ENCODE measurements at regions not wholly inside any gene's neighbourhood (a gene's known extent, or its start where the extent isn't known, plus 50 kb on each side); places are given as distances from the start of the nearest gene placed in this dataset.

DNA sequence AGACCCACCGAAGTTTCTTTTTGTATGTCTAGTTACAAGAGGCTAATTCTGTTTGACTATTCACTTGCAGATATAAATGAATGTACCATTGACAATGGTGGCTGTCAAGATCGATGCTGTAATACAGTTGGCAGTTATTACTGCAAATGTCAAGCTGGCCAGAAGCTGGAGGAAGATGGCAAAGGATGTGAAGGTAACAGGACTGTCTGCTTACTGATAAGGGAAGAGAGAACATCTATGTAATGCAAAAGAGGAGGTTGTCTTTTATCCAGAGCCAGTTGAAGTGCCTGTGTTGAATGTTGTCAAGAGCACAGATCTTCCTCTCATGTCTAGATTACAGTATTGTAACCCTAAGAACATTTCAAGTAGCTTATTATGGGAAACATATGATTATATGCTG is 549.5 kb upstream of the GOLIM4 start:
- in situ Hi-C loops (cut with HindIII; ENCODE audit: low pct_ligation_motif_present, low pct_unique_long_range_greater_than_20kb, low sequenced_read_pairs), result no loop called here
- DNase-seq, result no peak

DNA sequence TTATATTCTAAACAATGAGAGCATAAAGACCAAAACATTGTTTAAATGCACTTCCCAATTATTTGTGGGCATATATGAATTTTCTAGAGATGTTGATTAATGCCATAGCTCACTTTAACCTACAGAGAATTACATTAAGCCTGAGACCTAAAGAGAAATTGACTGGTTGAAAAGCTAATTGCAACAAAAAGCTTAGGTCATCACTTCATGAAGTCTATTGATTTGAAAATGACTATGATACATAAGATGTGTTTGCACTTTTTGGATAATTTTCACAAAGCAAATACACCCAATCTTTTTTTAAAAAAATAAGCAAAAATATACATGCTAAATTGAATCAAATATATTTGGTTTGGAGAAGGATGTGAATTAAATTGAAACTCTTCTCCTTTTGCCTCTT is 532.8 kb upstream of the GOLIM4 start:
- DNase-seq, result no peak
- in situ Hi-C loops (cut with HindIII; ENCODE audit: low pct_ligation_motif_present, low pct_unique_long_range_greater_than_20kb, low sequenced_read_pairs), result no loop called here

DNA sequence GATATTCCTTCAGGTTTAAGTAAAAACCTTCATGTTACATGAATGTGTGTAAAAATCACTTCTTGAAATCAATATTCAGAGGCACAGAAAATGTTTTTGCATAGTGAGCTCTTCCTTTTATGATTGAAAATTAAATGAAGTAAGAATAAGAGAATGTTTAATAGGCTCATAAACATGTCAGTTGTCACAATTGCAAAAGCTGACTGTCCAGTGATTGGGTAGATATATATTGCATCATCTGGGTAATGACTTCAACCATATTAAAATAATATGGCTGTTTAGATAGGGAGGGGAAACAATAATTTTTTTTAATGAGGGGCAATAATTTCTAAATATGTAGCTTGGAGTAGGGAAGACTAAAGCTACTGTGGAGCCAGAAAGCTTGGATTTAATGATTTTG is 529.8 kb upstream of the GOLIM4 start:
- no peak for DNase-seq
- in situ Hi-C loops (cut with HindIII; ENCODE audit: low pct_ligation_motif_present, low pct_unique_long_range_greater_than_20kb, low sequenced_read_pairs), result no loop called here

DNA sequence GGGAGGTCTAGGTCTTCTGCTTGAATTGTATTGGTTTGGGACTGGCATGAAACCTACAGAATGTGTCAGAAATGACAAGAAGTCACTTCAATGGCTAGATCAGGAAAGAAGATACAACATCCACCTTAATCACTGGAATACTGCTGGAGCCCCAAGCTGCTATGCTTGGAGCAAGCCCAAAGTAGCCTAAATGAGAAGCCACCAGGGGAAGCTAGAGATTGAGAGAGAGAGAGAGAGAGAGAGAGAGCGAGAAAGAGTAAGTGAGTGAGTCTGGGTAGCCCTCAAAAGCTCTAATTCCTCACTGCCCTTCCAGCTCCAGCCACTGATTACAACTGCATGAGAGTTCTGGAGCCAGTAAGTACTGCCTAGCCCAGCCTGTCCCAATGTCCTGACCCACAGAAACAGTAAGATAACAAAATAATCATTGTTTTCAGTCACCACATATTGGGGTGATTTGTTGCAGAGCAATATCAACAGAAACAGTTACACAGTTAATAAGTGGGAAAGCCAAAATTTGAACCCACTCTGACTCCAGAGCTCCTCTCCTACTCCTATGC is 529.2 kb upstream of the GOLIM4 start:
- in situ Hi-C loops (cut with HindIII; ENCODE audit: low pct_ligation_motif_present, low pct_unique_long_range_greater_than_20kb, low sequenced_read_pairs), result no loop called here

DNA sequence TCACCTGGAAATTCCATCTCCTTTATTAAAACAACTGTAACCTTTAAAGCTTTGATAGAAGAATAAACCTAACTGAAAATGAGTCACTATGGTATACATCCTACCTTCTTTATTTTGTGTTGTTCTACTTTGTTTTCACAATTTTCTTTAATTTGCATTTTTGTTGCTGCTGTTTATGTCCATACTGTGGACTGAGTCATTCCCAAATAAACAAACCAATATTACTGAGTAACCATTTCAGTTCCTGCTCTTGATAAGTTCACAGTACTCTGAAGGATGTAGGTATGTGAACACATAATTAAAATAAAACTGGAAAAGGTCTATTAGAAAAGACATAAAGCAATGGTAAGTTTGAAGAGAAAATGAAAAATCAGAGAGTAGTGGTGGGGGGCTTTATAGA is 528.5 kb upstream of the GOLIM4 start:
- in situ Hi-C loops (cut with HindIII; ENCODE audit: low pct_ligation_motif_present, low pct_unique_long_range_greater_than_20kb, low sequenced_read_pairs), result no loop called here
- no peak for DNase-seq

More for the DNA sequence above, 529.2 kb upstream of the GOLIM4 start:
- DNase-seq, result no peak

DNA sequence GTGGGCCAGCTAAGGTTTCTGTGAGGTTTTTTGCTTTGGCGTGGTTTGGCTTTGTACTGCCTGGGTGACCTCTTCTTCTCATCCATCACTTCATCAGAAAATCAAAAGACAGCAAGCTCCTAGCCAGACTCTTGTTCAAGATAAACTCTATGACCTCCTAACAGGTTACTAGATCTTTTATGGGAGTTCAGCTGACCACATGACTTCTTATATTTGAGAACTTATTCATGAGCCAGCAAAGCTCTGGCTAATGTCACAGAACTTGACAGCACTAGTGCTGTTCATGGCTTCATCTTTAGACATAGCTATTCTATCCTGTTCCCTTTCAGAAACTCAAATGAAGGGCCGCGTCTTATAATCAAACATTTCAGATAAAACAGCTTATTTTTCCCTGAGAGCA is 527.1 kb upstream of the GOLIM4 start:
- DNase-seq, result no peak
- in situ Hi-C loops (cut with HindIII; ENCODE audit: low pct_ligation_motif_present, low pct_unique_long_range_greater_than_20kb, low sequenced_read_pairs), result no loop called here

DNA sequence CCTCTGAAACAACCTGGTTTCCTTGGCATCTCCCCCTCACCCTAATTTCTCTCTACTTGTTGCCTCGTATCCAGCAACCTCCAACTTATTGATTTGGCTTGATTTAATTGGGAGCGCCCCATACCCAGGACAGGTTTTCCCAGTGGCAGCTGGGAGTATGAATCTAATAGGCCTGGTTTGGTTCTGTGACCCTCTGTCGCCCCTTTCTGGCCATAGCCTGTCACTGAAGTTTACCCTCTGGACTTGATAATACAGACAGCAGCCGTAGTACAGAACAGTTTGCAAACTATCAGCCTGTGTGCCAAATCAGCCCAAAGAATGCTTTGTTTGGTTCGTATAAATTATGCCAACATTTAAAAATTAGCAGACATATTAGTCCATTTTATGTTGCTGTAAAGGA is 525.1 kb upstream of the GOLIM4 start:
- peak; percentile 34 for DNase-seq
- in situ Hi-C loops (cut with HindIII; ENCODE audit: low pct_ligation_motif_present, low pct_unique_long_range_greater_than_20kb, low sequenced_read_pairs), result no loop called here

DNA sequence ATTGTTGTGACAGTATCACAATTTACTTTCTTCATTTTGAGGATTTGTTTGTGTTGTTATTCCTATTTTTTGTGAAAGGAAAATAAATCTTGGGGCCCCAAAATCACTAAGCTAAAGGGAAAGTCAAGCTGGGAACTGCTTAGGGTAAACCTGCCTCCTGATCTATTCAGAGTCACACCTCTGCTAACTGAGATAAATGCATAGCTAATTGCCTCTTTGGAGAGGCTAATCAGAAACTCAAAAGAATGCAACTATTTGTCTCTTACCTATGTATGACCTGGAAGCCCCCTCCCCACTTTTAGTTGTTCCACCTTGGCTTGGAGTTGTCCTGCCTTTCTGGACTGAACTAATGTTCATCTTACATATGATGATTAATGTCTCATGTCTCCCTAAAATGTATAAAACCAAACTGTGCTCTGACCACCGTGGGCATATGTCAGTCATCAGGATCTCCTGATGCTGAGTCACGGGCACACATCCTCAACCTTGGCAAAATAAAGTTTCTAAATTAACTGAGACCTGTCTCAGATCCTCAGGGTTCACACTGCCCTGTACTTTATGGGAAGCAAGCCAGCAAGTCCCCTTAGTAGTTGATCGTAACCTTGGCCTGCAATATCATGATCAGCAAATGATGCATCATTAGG is 523.2 kb upstream of the GOLIM4 start:
- no peak for DNase-seq
- in situ Hi-C loops (cut with HindIII; ENCODE audit: low pct_ligation_motif_present, low pct_unique_long_range_greater_than_20kb, low sequenced_read_pairs), result no loop called here

DNA sequence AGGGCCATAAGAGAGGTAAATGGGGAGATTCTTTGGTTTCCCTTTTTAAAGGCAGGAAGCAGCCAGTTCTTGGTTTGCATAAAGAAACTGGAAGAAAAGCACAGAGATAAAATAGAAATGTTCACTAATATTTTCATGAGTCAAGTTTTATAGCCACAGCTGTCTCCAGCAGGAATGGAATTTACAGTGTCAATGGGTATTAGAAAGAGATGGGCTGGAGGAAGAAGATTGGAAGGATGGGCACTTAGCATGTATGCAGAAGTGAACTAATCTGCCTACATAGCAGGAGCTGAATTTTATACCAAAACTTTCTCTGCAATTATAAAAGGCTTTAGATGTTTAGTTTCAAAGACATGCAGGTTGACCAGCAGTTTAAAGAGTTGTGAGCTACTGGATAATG is 521.9 kb upstream of the GOLIM4 start:
- in situ Hi-C loops (cut with HindIII; ENCODE audit: low pct_ligation_motif_present, low pct_unique_long_range_greater_than_20kb, low sequenced_read_pairs), result no loop called here
- DNase-seq, result no peak

DNA sequence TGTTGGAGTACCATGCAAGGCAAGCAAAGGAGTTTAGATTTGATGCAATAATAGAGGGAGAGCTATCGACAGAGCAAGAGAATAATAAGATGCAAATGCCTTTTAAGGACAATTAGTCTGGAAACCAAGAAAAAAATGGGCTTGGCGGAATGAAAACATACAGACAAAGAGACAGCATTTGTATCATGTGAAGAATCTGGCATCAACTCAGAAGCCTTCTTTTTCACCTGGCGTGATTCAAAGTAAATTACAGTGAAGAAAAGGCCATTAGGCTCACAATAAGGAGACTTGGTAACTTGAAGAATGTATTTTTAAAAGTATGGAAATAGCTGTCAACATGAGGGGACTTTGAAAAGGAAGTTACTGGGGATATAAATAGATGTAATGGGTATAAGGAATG is 521.2 kb upstream of the GOLIM4 start:
- in situ Hi-C loops (cut with HindIII; ENCODE audit: low pct_ligation_motif_present, low pct_unique_long_range_greater_than_20kb, low sequenced_read_pairs), result no loop called here

DNA sequence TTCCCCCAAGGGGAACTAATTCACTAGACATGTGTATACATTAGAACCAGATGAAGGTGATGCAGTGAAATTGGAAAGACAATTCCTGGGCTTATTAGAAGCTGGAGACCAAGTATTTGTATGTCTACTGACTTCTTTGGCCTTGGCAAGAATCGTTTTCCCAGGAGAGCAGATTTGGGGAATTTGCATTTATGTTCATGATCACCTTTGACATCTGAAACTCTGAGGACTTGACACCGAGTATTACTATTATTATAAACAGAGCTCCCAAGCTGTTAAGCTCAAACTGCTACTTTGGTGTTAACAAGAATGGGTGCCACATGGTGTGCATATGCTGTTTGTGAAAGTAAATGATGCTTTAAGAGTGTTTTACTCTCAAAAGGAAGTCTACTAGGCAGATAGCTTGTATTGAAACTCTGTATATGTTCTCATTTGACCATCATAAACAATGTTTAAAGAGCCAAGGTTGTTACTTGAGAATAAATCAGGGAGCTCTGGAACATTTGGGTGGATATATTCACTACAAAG is 519.8 kb upstream of the GOLIM4 start:
- DNase-seq, result no peak
- in situ Hi-C loops (cut with HindIII; ENCODE audit: low pct_ligation_motif_present, low pct_unique_long_range_greater_than_20kb, low sequenced_read_pairs), result no loop called here

More for the DNA sequence above, 521.2 kb upstream of the GOLIM4 start:
- DNase-seq, result no peak

DNA sequence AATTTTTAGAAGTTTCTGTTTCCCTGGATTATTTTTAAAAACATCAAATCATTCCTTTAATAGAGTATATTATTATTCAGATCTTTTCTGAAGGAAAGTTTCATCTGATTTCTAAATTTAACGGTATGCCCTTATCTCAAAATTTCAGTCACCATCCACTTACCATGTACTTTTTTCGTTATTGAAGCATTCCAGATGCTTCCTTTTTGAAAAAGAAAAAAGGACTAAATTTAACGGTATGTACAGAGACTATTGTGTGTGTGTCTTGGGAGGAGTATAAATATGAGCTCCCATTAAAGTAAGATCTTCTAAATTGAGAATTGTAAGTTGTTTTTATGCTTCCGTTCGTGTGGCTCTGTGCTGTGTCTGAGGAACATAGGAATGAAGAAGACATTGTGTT is 517.4 kb upstream of the GOLIM4 start:
- in situ Hi-C loops (cut with HindIII; ENCODE audit: low pct_ligation_motif_present, low pct_unique_long_range_greater_than_20kb, low sequenced_read_pairs), result no loop called here
- no peak for DNase-seq

DNA sequence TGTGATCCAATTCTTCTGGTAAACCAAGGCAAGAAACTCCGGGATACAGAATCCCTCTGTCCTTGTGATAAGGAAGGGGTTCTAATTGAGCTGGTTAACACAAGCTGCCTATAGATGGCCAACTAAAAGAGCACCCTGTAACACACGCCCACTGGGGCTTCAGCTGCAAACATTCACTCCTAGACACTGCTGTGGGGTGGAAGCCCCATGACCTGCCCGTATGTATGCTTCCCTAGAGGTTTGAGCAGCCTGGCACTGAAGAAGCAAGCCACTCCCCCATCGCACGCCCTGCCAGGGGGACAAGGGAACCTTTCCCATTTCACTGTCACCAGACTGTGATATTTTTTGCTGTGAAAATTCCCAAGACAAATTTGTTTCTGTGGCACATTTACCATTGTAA is 516.9 kb upstream of the GOLIM4 start:
- in situ Hi-C loops (cut with HindIII; ENCODE audit: low pct_ligation_motif_present, low pct_unique_long_range_greater_than_20kb, low sequenced_read_pairs), result no loop called here
- DNase-seq, result no peak

DNA sequence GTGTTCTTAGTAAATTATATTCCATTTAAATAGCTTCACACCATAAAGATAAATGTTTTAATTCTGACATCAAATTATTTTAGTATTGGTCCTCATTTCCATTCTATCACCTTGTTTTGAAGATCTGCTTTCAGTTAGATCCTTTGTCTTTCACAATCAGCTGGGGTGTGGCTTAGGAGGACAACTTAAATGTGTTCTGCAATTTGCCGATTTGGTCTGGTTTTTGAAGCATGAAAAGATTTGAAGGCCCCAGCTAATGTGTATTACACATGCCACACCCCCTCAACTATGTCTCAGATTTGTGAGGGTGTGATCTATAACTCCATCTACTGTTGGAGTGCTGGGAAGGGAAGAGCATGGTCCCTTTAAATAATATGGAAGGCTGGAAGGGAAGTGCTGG is 516.1 kb upstream of the GOLIM4 start:
- in situ Hi-C loops (cut with HindIII; ENCODE audit: low pct_ligation_motif_present, low pct_unique_long_range_greater_than_20kb, low sequenced_read_pairs), result no loop called here
- DNase-seq, result no peak

DNA sequence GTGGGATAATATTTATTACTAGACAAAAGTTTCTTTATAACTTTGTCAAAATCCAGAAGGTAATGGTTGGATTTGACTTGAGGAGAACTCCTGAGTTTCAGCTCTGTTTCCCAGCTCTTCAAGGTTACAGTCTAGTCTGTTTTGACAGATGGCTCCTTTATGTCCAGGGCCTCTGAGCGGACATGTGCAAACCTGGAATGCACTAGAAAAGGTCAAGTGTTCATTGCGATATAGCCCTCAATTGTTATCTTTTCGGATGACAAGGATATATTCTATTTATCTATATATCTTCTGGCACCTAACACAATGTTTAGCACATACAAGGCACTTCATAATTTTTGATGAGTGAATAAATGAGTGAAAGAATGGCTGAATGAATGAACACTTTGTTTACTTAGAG is 513.2 kb upstream of the GOLIM4 start:
- in situ Hi-C loops (cut with HindIII; ENCODE audit: low pct_ligation_motif_present, low pct_unique_long_range_greater_than_20kb, low sequenced_read_pairs), result no loop called here
- DNase-seq, result no peak

DNA sequence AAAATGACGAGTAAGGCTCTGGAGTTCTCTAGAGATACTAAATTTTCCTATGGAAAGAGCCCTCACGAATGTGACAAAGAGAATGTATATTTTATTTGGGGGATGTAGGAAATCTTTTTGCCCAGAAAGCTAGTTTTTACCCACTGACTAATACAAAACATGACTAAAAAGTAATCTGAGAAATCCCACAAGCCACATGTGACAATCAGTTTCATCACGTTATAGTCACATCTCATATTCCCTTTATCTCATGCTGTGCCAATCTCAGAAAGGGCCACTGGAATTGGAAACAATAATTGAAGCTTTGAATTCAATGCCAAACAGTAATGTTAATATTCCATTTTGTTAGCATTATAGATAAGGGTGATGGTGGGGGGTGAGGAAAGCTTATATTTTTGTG is 509.0 kb upstream of the GOLIM4 start:
- in situ Hi-C loops (cut with HindIII; ENCODE audit: low pct_ligation_motif_present, low pct_unique_long_range_greater_than_20kb, low sequenced_read_pairs), result no loop called here
- DNase-seq, result no peak

DNA sequence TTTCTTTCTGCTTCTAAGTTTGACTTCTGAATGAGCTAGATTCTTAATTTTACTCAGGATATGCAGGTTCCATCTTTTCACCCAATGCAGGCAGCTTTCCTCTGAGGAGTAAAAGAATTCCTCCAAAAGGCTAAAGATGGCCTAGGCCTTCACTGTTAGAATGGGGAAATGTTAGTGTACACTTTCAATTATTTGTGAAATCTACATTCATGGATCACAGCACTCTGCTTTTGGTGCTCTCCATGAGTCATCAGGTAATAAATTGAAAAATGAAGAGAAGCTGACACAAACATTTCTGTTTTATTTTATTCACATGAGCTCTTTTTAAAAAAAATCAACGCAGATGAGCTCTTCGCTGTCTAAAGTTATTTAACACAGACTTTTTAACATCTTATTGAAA is 502.5 kb upstream of the GOLIM4 start:
- no peak for DNase-seq
- in situ Hi-C loops (cut with HindIII; ENCODE audit: low pct_ligation_motif_present, low pct_unique_long_range_greater_than_20kb, low sequenced_read_pairs), result no loop called here

DNA sequence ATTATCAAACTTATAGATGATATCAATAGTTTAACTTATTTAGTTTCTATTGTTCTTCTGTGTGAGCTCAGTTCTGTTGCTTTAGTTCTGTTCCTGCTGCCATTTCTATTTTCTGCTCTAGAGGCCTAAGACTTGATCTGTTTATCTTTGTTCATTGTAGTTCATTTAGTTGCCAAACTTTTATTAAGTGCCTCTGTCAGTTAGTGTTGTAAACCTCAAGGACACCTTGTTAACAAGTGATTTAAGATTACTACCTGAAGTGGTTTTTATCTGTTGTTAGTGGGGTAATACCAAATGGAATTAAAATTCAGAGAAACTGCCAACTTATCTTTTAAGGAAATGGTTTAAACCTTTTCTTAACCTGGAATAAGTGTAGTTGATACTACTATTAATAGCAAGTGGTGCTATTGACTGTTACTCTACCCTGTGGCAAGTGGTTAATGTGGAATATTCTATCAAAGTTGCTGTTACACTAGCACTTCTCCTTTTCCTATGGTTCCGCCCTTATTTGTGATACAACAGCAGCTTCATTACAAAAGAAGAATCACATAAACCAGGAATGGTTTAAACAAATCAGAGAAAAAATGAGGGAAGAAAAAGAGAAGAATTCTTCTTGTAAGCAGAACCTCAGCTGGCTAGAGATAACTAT is 500.6 kb upstream of the GOLIM4 start:
- DNase-seq, result no peak
- in situ Hi-C loops (cut with HindIII; ENCODE audit: low pct_ligation_motif_present, low pct_unique_long_range_greater_than_20kb, low sequenced_read_pairs), result no loop called here

DNA sequence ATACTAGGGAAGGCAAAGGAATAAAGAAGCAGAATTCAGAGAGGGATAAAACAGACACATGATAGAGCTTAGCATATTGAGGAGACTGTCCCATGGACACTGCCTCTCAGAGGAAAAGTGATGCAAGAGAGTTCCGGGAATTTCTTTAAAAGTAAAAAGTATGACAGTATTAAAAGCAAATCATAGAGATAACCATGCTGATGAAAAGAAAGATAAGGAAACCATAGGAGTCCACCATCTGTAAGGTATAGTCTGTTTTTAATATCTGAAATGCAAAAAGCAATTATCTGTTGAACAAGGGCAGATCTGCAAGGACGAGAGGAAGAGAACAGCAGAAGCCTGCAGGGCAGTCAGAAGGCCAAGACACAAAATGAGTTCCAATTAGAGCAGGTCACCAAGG is 495.9 kb upstream of the GOLIM4 start:
- DNase-seq, result no peak
- in situ Hi-C loops (cut with HindIII; ENCODE audit: low pct_ligation_motif_present, low pct_unique_long_range_greater_than_20kb, low sequenced_read_pairs), result no loop called here

DNA sequence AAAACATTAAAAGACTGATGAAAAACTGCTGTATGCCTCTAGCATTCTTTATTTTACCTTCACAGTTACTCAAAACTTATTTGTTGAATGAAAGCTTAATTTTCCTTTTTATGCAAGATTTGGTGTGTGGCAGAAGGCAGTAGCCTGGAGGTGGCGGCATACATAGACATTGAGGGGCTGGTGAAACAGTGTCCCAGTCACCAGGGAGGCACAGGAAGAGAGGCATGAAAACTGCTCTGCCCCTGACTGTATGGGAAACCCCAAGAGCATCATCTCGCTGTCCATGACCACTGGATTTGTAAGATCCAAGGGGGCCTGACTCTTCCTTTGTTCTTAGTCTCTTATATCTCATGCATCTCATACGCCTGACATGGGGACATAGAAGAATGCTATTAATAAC is 493.7 kb upstream of the GOLIM4 start:
- DNase-seq, result no peak
- in situ Hi-C loops (cut with HindIII; ENCODE audit: low pct_ligation_motif_present, low pct_unique_long_range_greater_than_20kb, low sequenced_read_pairs), result no loop called here

Measured in ACHN (cell line).